ENCODE measurements at regions not wholly inside any gene's neighbourhood (a gene's known extent, or its start where the extent isn't known, plus 50 kb on each side); places are given as distances from the start of the nearest gene placed in this dataset.
A peak's percentile ranks its signal among the peaks of the same experiment; 100 is the strongest.

DNA sequence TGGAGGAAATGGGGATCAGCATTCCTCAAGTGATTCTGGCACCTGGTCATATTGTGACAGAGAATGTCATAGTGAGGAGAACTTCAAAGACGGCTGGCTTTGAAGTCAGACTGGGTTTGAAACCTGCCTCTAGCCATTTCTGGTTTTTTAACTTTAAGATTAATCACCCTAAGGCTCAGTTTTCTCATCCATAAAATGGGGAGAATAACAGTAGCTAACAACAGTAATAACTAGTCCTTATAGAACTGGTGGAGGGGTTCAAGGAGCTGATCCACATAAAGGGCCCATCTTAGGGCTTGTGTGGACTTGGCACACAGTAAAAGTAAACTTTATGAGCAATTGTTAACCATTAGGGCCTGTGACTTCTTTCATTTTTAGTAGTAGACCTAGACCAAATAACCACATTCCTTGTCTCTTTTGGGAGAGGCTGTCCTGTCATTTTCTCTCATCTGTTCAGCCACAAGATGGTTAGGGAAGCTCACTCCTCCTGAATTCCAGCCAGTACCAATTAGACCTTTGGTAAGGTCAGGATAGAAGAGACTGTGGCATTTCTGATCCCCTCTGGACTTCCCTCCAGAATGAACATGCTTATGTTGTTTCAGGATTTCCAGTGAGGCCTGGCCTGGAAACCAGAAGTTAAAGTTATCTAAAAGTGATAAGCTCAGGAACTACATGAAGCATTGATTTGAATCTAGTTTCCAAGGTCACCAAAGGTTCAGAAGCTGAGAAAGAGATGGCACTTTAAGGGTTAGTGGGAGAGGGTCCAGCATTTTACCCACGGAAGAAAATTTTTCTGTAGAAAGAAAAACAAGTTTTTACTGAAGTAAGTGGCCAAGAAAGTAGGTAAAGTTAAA is 159.3 kb upstream of the DPH6 start:
- no peak overlapping the region for H3K4me3 Mint-ChIP-seq
- H3K9me3 Mint-ChIP-seq: no peaks in the 10 kb centered on the region
- no peaks in the 10 kb centered on the region for H3K36me3 Mint-ChIP-seq (ENCODE audit: low read depth)
- no peak for TF ChIP-seq CTCF (IDR thresholded peaks at IDR 0.05; ENCODE audit: unreplicated experiment in 3 of 3)
- peaks cover 55% of the 10 kb centered on the region for H3K4me1 Mint-ChIP-seq
- H3K27me3 Mint-ChIP-seq (ENCODE audit: low read depth): no peaks in the 10 kb centered on the region
- peak overlapping the region; percentile 69 to 90 (median 77) for H3K27ac Mint-ChIP-seq

GRCh38 chr15:35705884-35706585 is 160.1 kb upstream of the DPH6 start:
- peak overlapping the region; percentile 69 to 90 (median 77) for H3K27ac Mint-ChIP-seq
- H3K36me3 Mint-ChIP-seq (ENCODE audit: low read depth): no peaks in the 10 kb centered on the region
- H3K4me3 Mint-ChIP-seq: peak overlapping the region in 1 of 3 experiments; percentile 16
- H3K9me3 Mint-ChIP-seq: no peaks in the 10 kb centered on the region
- peaks cover 57% of the 10 kb centered on the region for H3K4me1 Mint-ChIP-seq
- TF ChIP-seq CTCF (IDR thresholded peaks at IDR 0.05; ENCODE audit: unreplicated experiment in 3 of 3): no peak
- H3K27me3 Mint-ChIP-seq (ENCODE audit: low read depth): no peaks in the 10 kb centered on the region

DNA sequence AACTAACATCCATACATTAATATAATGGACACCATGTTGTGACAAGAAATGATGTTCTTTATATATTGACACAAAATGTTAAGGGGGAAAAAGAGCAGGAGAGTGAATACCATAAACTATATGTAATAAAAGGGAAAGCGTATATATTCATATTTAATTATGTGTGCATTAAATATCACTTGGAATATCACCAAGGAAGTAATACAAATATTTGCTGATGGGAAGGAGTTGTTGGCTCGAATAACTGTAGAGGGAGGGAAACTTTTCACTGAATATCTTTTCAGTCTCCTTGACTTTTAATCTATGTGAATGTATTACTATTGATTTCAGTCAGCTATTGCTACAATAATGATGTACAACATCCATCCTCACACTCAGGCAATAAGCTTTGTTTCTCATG is 167.0 kb upstream of the DPH6 start:
- H3K4me1 Mint-ChIP-seq: peaks cover 31% of the 10 kb centered on the region
- peaks cover 9% of the 10 kb centered on the region for H3K9me3 Mint-ChIP-seq
- TF ChIP-seq CTCF (IDR thresholded peaks at IDR 0.05; ENCODE audit: unreplicated experiment in 3 of 3): no peak
- peak overlapping the region in 1 of 3 experiments; percentile 2 for H3K27ac Mint-ChIP-seq
- H3K27me3 Mint-ChIP-seq (ENCODE audit: low read depth): no peaks in the 10 kb centered on the region
- H3K4me3 Mint-ChIP-seq: no peak overlapping the region
- H3K36me3 Mint-ChIP-seq (ENCODE audit: low read depth): no peaks in the 10 kb centered on the region

DNA sequence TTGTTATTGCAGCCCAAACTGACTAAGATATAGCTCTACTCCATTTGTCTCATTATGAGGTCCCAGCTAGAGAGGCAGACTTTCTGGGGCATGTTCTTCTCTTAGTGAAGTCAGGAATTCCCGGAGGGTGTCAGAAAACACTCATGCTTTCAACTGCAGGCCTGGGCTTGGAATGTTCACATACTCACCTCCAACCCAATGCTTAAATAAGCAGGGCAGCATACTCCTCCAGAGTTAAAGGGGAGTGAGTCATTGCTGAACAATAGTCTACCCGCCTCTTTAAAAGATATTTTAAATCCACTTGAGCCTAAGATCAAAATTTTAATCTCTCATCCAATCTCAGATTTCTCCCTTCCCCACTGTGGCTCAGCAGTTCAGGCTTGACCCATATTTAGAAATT is 167.8 kb upstream of the DPH6 start:
- TF ChIP-seq CTCF (IDR thresholded peaks at IDR 0.05; ENCODE audit: unreplicated experiment in 3 of 3): no peak
- H3K4me3 Mint-ChIP-seq: no peak overlapping the region
- H3K36me3 Mint-ChIP-seq (ENCODE audit: low read depth): no peaks in the 10 kb centered on the region
- peak overlapping the region in 1 of 3 experiments; percentile 14 for H3K27ac Mint-ChIP-seq
- H3K4me1 Mint-ChIP-seq: peaks cover 32% of the 10 kb centered on the region
- H3K27me3 Mint-ChIP-seq (ENCODE audit: low read depth): no peaks in the 10 kb centered on the region
- H3K9me3 Mint-ChIP-seq: peaks cover 9% of the 10 kb centered on the region

DNA sequence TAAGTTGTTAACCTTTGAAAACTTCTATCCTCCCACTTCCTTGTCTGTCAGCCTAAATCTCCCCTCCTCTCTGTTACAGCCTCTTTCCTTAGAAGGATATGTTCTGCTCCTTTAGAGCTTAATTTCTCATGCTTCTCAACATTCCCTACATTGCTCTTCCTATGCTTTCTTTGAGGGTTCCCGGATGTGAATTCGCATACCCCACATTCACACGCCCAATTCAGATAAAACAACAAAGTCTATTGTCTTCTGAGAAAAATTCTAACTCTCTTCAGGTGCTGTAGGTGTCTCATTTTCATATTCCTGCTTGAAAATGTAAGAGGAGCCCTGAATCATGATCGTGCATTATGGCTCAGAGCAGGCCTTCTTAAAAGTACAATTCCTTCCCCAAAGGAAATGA is 171.8 kb upstream of the DPH6 start:
- Mint-ChIP-seq H3K27ac (peak overlapping the region; percentile 46 to 73 (median 53)), H3K9me3 (peaks cover 11% of the 10 kb centered on the region), H3K36me3 (ENCODE audit: low read depth) (no peaks in the 10 kb centered on the region), H3K4me3 (no peak overlapping the region), H3K27me3 (ENCODE audit: low read depth) (no peaks in the 10 kb centered on the region), H3K4me1 (peaks cover 17% of the 10 kb centered on the region)
- TF ChIP-seq CTCF (IDR thresholded peaks at IDR 0.05; ENCODE audit: unreplicated experiment in 3 of 3): no peak

All from nephron (organoid).